Loucy (cell line): ENCODE measurements at regions not wholly inside any gene's neighbourhood (a gene's known extent, or its start where the extent isn't known, plus 50 kb on each side); places are given as distances from the start of the nearest gene placed in this dataset.

Experiments used
- H2AFZ ChIP-seq: fragments of 200-600 bp; sonication (generic); 2 replicates; pipeline ENCODE4 v1.6.0; 2016; ENCODE audit warnings: antibody characterized with exemption, mild to moderate bottlenecking, low read length, moderate library complexity
- H3F3A ChIP-seq: fragments of 200-600 bp; 2 replicates; pipeline ENCODE4 v1.6.0; 2016; ENCODE audit warnings: antibody characterized with exemption, low read depth, mild to moderate bottlenecking
- H3K27me3 ChIP-seq: fragments of 200-600 bp; sonication (generic); 2 replicates; pipeline ENCODE4 v1.6.1; 2014; ENCODE audit warnings: low read length, mild to moderate bottlenecking; ENCODE audit not compliant: insufficient read depth, poor library complexity, severe bottlenecking
- H3K36me3 ChIP-seq: fragments of 200-600 bp; sonication (generic); 2 replicates; pipeline ENCODE4 v1.6.1; 2016; ENCODE audit warnings: low read length; ENCODE audit not compliant: insufficient read depth
- H3K4me1 ChIP-seq: fragments of 200-600 bp; sonication (generic); 2 replicates; pipeline ENCODE4 v1.5.1; 2014; ENCODE audit warnings: low read length, mild to moderate bottlenecking; ENCODE audit not compliant: insufficient read depth, poor library complexity, severe bottlenecking
- H3K4me2 ChIP-seq: fragments of 200-600 bp; sonication (generic); 2 replicates; pipeline ENCODE4 v1.6.0; 2014; ENCODE audit warnings: antibody characterized with exemption, low read length, low read depth, mild to moderate bottlenecking; ENCODE audit not compliant: poor library complexity, severe bottlenecking
- H3K4me3 ChIP-seq: fragments of 200-600 bp; sonication (generic); 2 replicates; pipeline ENCODE4 v1.5.1; 2014; ENCODE audit warnings: low read length, mild to moderate bottlenecking, mixed read lengths; ENCODE audit not compliant: poor library complexity, severe bottlenecking
- H3K79me2 ChIP-seq: fragments of 200-600 bp; sonication (generic); 2 replicates; pipeline ENCODE4 v1.6.1; 2014; ENCODE audit warnings: low read length; ENCODE audit not compliant: insufficient read depth
- H3K9ac ChIP-seq: fragments of 200-600 bp; sonication (generic); 2 replicates; pipeline ENCODE4 v1.6.0; 2014; ENCODE audit warnings: mild to moderate bottlenecking, low read depth, low read length, moderate library complexity; ENCODE audit not compliant: poor library complexity, severe bottlenecking
- H3K9me2 ChIP-seq: fragments of 200-600 bp; sonication (generic); replicated peaks from 2 replicates; pipeline ENCODE4 v1.6.1; 2016; ENCODE audit warnings: low read depth, low read length, mixed read lengths
- H3K9me3 ChIP-seq: fragments of 200-600 bp; sonication (generic); 2 replicates; pipeline ENCODE4 v1.6.1; 2014; ENCODE audit warnings: mild to moderate bottlenecking, antibody characterized with exemption, low read length, low read depth; ENCODE audit not compliant: insufficient read depth
- H4K20me1 ChIP-seq: fragments of 200-600 bp; sonication (generic); 2 replicates; pipeline ENCODE4 v1.6.0; 2014; ENCODE audit warnings: antibody characterized with exemption, low read length, mild to moderate bottlenecking; ENCODE audit not compliant: insufficient read depth, poor library complexity, severe bottlenecking
- EZH2phosphoT487 ChIP-seq: fragments of 200-600 bp; IDR thresholded peaks from 2 replicates; pipeline ENCODE4 v1.6.1; 2018; ENCODE audit warnings: antibody characterized with exemption, mild to moderate bottlenecking, moderate library complexity, borderline replicate concordance
- TF ChIP-seq, protein P1 (sequence below): fragments of 200-600 bp; sonication (generic); conservative IDR thresholded peaks from 2 replicates; pipeline ENCODE4 v1.5.1; 2014; ENCODE audit warnings: mild to moderate bottlenecking, antibody characterized with exemption, low read length

DNA sequence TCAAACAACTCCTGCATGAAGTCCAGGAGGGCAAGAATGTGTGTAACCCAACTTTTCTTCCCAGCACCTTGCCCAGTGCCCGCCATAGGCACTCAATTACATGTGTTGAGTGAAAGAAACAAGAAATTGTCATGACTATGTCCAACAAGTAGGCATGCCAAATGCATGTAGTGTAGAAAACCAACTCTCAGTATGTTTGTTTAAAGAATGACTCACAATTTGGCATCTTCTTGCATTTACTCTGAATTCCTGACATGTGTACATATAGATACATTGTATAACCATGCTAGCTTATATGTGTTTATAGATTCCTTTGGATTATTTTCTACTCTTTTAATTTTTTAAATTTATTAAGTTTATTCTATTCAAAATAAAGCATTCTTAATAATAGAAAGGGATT, 305.0 kb downstream of the EFNB2 start:
- Histone ChIP-seq H2AFZ (no peak overlapping the region), H3K27me3 (no peaks in the 10 kb centered on the region), H3K9me2 (no peaks in the 10 kb centered on the region), H3F3A (no peaks in the 10 kb centered on the region), H4K20me1 (no peaks in the 10 kb centered on the region), H3K4me3 (no peak overlapping the region), H3K9ac (no peak overlapping the region), H3K36me3 (no peaks in the 10 kb centered on the region), H3K9me3 (no peaks in the 10 kb centered on the region), H3K4me1 (no peaks in the 10 kb centered on the region), H3K4me2 (no peak overlapping the region), H3K79me2 (no peaks in the 10 kb centered on the region)
- TF ChIP-seq, protein P1, sequence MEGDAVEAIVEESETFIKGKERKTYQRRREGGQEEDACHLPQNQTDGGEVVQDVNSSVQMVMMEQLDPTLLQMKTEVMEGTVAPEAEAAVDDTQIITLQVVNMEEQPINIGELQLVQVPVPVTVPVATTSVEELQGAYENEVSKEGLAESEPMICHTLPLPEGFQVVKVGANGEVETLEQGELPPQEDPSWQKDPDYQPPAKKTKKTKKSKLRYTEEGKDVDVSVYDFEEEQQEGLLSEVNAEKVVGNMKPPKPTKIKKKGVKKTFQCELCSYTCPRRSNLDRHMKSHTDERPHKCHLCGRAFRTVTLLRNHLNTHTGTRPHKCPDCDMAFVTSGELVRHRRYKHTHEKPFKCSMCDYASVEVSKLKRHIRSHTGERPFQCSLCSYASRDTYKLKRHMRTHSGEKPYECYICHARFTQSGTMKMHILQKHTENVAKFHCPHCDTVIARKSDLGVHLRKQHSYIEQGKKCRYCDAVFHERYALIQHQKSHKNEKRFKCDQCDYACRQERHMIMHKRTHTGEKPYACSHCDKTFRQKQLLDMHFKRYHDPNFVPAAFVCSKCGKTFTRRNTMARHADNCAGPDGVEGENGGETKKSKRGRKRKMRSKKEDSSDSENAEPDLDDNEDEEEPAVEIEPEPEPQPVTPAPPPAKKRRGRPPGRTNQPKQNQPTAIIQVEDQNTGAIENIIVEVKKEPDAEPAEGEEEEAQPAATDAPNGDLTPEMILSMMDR: no peak
- no peak for TF ChIP-seq EZH2phosphoT487

DNA sequence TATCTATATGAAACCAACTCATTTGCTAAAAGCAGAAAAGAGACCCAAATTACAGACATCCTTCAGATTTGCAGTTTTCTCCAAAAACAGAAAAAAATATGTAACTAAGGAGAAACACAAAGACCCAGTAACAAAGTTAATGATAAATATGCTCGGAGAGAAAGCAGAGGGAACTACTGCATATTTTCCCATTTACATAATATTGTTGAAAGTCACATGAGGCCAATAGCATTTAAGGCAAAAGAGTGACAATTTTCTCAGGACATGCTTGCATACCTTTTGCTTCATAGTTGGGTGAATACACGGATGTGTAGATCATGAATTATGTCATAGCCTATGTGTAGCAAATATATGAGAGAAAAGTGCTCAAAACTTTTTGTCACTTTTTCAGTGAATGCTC, 310.3 kb downstream of the EFNB2 start:
- Histone ChIP-seq H3K9ac (no peak overlapping the region), H2AFZ (no peak overlapping the region), H3K9me3 (no peaks in the 10 kb centered on the region), H3K27me3 (no peaks in the 10 kb centered on the region), H4K20me1 (no peaks in the 10 kb centered on the region), H3F3A (no peaks in the 10 kb centered on the region), H3K36me3 (no peaks in the 10 kb centered on the region), H3K4me3 (no peak overlapping the region), H3K4me1 (no peaks in the 10 kb centered on the region), H3K79me2 (no peaks in the 10 kb centered on the region), H3K4me2 (no peak overlapping the region), H3K9me2 (no peaks in the 10 kb centered on the region)
- no peak for TF ChIP-seq EZH2phosphoT487
- TF ChIP-seq, protein P1: no peak

DNA sequence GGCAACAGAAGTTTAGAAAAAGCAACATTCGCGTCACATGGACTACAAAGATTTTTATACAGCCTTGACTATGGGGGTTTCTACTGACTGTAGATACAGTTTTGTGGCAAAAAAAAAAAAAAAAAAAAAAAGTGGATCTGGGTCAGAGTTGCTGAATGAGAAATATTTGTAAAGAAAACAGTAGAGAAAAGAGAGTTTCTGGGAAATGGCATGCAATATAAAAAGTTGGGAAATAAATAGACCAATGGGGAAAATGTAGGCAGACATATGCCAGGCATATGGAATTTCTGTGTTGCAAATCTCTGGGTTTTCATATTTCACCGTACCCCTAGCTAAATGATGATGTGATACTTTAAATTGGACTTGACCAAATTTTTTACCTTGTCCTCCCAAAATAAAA, 315.3 kb downstream of the EFNB2 start:
- no peaks in the 10 kb centered on the region for H3K9me2 ChIP-seq
- H3K4me2 ChIP-seq: no peak overlapping the region
- H3K9ac ChIP-seq: no peak overlapping the region
- H2AFZ ChIP-seq: no peak overlapping the region
- no peaks in the 10 kb centered on the region for H3K4me1 ChIP-seq
- no peaks in the 10 kb centered on the region for H3K79me2 ChIP-seq
- no peaks in the 10 kb centered on the region for H3F3A ChIP-seq
- no peaks in the 10 kb centered on the region for H4K20me1 ChIP-seq
- H3K4me3 ChIP-seq: no peak overlapping the region
- H3K9me3 ChIP-seq: no peaks in the 10 kb centered on the region
- TF ChIP-seq, protein P1: no peak
- TF ChIP-seq EZH2phosphoT487: no peak
- no peaks in the 10 kb centered on the region for H3K36me3 ChIP-seq
- no peaks in the 10 kb centered on the region for H3K27me3 ChIP-seq
